ENCODE measurements at regions not wholly inside any gene's neighbourhood (a gene's known extent, or its start where the extent isn't known, plus 50 kb on each side); places are given as distances from the start of the nearest gene placed in this dataset.
"Not testable (repeated sequence)": the region's sequence is repeated elsewhere in the genome, so short reads cannot be mapped to it uniquely, and the experiment has no call there.

- no peak overlapping the region for H3K27ac Mint-ChIP-seq
- H3K36me3 Mint-ChIP-seq (ENCODE audit: low read depth) = no peaks in the 10 kb centered on the region
- H3K27me3 Mint-ChIP-seq = no peaks in the 10 kb centered on the region
- H3K4me1 Mint-ChIP-seq (ENCODE audit: low read depth) = no peaks in the 10 kb centered on the region
- H3K4me3 Mint-ChIP-seq = no peak overlapping the region
- intact Hi-C loops (cut with micrococcal nuclease) = no loop called here
- no peaks in the 10 kb centered on the region for H3K9me3 Mint-ChIP-seq
These were observed 697.2 kb downstream of the USP25 start for GRCh38 chr21:16426936-16427335.

GRCh38 chr21:16427587-16428087 lies 697.9 kb downstream of the USP25 start:
- no peaks in the 10 kb centered on the region for H3K9me3 Mint-ChIP-seq
- H3K4me1 Mint-ChIP-seq (ENCODE audit: low read depth) = no peaks in the 10 kb centered on the region
- H3K27ac Mint-ChIP-seq = no peak overlapping the region
- intact Hi-C loops (cut with micrococcal nuclease) = no loop called here
- no peaks in the 10 kb centered on the region for H3K27me3 Mint-ChIP-seq
- H3K36me3 Mint-ChIP-seq (ENCODE audit: low read depth) = no peaks in the 10 kb centered on the region
- H3K4me3 Mint-ChIP-seq = no peak overlapping the region

DNA sequence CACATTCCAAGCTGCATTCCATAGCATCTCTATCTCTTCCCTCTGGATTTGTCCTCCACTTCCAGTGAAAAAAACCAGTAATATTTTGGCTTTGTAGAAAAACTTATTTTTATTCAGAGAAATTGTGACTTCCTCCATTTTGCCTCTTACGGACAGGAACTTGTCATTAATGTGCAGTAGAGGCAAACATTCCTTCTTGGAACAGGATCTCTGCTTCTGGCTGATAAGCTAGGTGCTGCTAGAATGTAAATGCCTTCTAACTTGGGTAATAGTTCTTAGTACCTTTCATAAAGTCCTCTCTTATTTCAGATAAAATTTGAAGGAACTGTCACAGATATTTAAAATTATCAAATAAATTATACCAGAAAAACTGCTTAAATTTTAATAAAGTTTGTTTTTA lies 707.8 kb downstream of the USP25 start:
- H3K27me3 Mint-ChIP-seq = no peaks in the 10 kb centered on the region
- H3K36me3 Mint-ChIP-seq (ENCODE audit: low read depth) = no peaks in the 10 kb centered on the region
- intact Hi-C loops (cut with micrococcal nuclease) = no loop called here
- no peak overlapping the region for H3K27ac Mint-ChIP-seq
- H3K9me3 Mint-ChIP-seq = no peaks in the 10 kb centered on the region
- no peak overlapping the region for H3K4me3 Mint-ChIP-seq
- no peaks in the 10 kb centered on the region for H3K4me1 Mint-ChIP-seq (ENCODE audit: low read depth)

- no peaks in the 10 kb centered on the region for H3K4me1 Mint-ChIP-seq (ENCODE audit: low read depth)
- no peaks in the 10 kb centered on the region for H3K36me3 Mint-ChIP-seq (ENCODE audit: low read depth)
- H3K4me3 Mint-ChIP-seq = no peak overlapping the region
- no peak overlapping the region for H3K27ac Mint-ChIP-seq
- intact Hi-C loops (cut with micrococcal nuclease) = no loop called here
- no peaks in the 10 kb centered on the region for H3K27me3 Mint-ChIP-seq
- H3K9me3 Mint-ChIP-seq = no peaks in the 10 kb centered on the region
These were observed 709.0 kb downstream of the USP25 start for GRCh38 chr21:16438761-16439160.

DNA sequence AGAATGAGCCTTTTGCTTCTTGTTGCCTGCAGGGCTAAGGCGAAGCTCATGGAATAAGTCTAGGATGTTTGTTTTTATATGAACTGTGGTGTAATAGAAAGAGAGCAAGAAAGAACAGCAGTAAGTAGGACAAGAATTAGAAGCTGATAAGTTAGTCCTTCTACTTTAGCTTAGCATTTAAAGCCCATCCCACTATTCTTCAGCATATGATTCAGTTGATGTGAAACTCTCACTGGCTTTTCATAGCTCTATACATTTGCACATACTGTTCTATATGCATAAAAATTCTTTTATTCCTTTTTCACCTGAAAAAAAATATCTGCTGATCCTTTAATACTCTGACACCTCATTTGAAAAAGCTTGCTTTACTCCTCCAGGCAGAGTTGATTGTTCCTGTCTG lies 712.0 kb downstream of the USP25 start:
- Mint-ChIP-seq H3K4me3 (no peak overlapping the region), H3K4me1 (ENCODE audit: low read depth) (no peaks in the 10 kb centered on the region), H3K27ac (no peak overlapping the region), H3K27me3 (no peaks in the 10 kb centered on the region), H3K36me3 (ENCODE audit: low read depth) (no peaks in the 10 kb centered on the region), H3K9me3 (no peaks in the 10 kb centered on the region)
- intact Hi-C loops (cut with micrococcal nuclease) = no loop called here

GRCh38 chr21:16454399-16454798 lies 724.6 kb downstream of the USP25 start:
- H3K36me3 Mint-ChIP-seq (ENCODE audit: low read depth) = no peaks in the 10 kb centered on the region
- H3K4me1 Mint-ChIP-seq (ENCODE audit: low read depth) = no peaks in the 10 kb centered on the region
- intact Hi-C loops (cut with micrococcal nuclease) = no loop called here
- no peaks in the 10 kb centered on the region for H3K27me3 Mint-ChIP-seq
- no peaks in the 10 kb centered on the region for H3K9me3 Mint-ChIP-seq
- no peak overlapping the region for H3K27ac Mint-ChIP-seq
- H3K4me3 Mint-ChIP-seq = no peak overlapping the region

GRCh38 chr21:16455526-16455925 lies 725.7 kb downstream of the USP25 start:
- intact Hi-C loops (cut with micrococcal nuclease) = no loop called here
- Mint-ChIP-seq H3K4me1 (ENCODE audit: low read depth) (no peaks in the 10 kb centered on the region), H3K27ac (no peak overlapping the region), H3K4me3 (no peak overlapping the region), H3K27me3 (no peaks in the 10 kb centered on the region), H3K36me3 (ENCODE audit: low read depth) (no peaks in the 10 kb centered on the region), H3K9me3 (no peaks in the 10 kb centered on the region)

DNA sequence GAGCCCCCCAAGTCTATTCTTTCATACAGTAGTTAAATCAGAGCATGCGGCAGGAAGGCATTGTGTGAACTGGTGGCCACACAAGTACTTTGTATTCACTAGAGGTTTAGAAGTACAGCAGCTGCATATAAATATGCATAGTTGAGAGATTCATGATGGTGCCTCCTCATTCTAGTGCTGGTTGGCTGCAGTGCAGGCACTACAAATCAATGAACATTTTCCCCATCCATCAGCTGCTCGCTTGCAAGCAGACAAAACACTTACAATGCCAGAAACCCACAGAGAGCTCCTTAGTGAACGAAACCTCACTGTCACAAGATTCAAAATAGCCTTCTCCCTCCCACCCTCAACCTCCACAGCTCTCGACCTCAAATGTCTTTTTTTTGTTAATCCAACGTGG lies 726.2 kb downstream of the USP25 start:
- Mint-ChIP-seq H3K4me1 (ENCODE audit: low read depth) (no peaks in the 10 kb centered on the region), H3K9me3 (peaks cover 4% of the 10 kb centered on the region), H3K4me3 (no peak overlapping the region), H3K27me3 (no peaks in the 10 kb centered on the region), H3K27ac (no peak overlapping the region), H3K36me3 (ENCODE audit: low read depth) (no peaks in the 10 kb centered on the region)
- intact Hi-C loops (cut with micrococcal nuclease) = no loop called here

DNA sequence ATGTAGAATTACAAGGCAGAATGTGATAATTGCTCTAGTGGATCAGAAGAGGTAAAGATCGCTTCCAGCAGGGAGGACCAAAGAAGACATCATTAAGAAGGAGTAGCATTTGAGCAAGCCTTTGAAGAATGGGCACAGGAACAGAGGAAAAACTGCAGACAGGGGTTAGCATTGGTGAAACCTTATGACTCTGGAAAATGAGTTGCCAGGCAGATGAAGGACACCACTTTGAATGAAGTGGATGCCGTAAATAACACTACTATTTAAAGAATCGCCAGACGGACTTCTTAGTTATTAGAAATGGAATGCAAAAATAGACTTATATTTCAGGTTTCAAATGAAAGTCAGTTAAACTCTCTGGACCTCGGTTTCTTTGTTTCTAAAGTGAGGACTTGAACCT lies 727.7 kb downstream of the USP25 start:
- Mint-ChIP-seq H3K36me3 (ENCODE audit: low read depth) (no peaks in the 10 kb centered on the region), H3K27ac (no peak overlapping the region), H3K27me3 (no peaks in the 10 kb centered on the region), H3K4me1 (ENCODE audit: low read depth) (no peaks in the 10 kb centered on the region), H3K9me3 (peaks cover 18% of the 10 kb centered on the region), H3K4me3 (no peak overlapping the region)
- intact Hi-C loops (cut with micrococcal nuclease) = no loop called here

DNA sequence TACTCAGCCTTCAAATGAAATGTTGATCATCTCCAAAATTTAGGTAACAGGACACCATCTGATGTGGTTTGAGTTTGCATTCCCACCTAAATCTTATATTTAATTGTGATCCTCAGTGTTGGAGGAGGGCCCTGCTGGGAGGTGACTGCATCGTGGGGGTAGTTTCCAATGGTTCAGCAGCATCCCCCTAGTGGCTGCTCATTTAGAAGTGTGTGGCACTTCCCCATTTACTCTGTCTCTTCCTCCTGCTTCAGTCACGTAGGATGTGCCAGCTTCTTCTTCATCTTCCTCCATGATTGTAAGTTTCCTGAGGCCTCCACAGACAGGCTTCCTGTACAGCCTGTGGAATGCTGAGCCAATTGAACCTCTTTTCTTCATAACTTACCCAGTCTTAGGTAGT lies 731.2 kb downstream of the USP25 start:
- peaks cover 43% of the 10 kb centered on the region for H3K9me3 Mint-ChIP-seq
- H3K36me3 Mint-ChIP-seq (ENCODE audit: low read depth) = no peaks in the 10 kb centered on the region
- intact Hi-C loops (cut with micrococcal nuclease) = no loop called here
- no peaks in the 10 kb centered on the region for H3K4me1 Mint-ChIP-seq (ENCODE audit: low read depth)
- H3K27me3 Mint-ChIP-seq = no peaks in the 10 kb centered on the region
- no peak overlapping the region for H3K27ac Mint-ChIP-seq
- no peak overlapping the region for H3K4me3 Mint-ChIP-seq

- H3K36me3 Mint-ChIP-seq (ENCODE audit: low read depth); H3K4me3 Mint-ChIP-seq; H3K27me3 Mint-ChIP-seq; H3K27ac Mint-ChIP-seq; intact Hi-C loops (cut with micrococcal nuclease); H3K4me1 Mint-ChIP-seq (ENCODE audit: low read depth): not testable (repeated sequence)
- peaks cover 59% of the 10 kb centered on the region for H3K9me3 Mint-ChIP-seq
These were observed 734.6 kb downstream of the USP25 start for GRCh38 chr21:16464211-16464889.

DNA sequence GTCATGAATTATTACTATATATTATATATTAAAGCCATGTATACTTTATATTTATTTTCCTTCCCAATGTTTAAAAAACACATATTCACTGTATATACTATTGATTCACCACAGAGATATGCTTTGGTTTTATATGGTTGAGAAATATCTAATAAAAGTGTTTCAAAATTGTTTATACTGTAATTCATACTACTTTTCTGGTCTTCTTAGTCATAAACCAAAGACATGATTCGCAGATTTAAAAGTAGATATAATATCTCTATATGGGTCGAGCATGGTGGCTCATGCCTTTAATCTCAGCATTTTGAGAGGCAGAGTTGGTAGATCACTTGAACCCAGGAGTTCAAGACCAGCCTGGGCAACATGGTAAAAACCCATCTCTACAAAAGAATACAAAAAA lies 738.4 kb downstream of the USP25 start:
- no peak overlapping the region for H3K4me3 Mint-ChIP-seq
- no peak overlapping the region for H3K27ac Mint-ChIP-seq
- H3K9me3 Mint-ChIP-seq = peaks cover 40% of the 10 kb centered on the region
- no peaks in the 10 kb centered on the region for H3K27me3 Mint-ChIP-seq
- H3K4me1 Mint-ChIP-seq (ENCODE audit: low read depth) = no peaks in the 10 kb centered on the region
- no peaks in the 10 kb centered on the region for H3K36me3 Mint-ChIP-seq (ENCODE audit: low read depth)
- intact Hi-C loops (cut with micrococcal nuclease) = no loop called here

DNA sequence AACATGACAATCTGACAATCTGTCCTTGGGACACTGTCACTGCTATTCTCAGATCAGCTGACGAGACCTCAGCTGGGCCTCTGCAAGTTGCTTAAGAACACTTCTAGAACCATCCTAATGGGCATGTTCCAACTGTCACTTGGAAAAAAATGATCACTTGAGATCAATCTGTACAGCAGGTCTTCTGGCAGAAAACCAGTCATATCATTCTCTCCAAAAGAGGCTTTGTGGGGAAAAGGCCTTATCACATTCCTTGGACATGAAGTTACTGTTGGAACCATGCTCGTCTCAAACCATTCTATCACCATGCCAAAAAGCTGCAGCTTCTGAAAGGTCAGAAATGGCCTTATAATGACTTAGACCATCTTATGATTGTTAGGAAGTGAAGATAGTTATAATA lies 744.2 kb downstream of the USP25 start:
- no peak overlapping the region for H3K27ac Mint-ChIP-seq
- H3K36me3 Mint-ChIP-seq (ENCODE audit: low read depth) = no peaks in the 10 kb centered on the region
- no peaks in the 10 kb centered on the region for H3K4me1 Mint-ChIP-seq (ENCODE audit: low read depth)
- H3K9me3 Mint-ChIP-seq = peaks cover 19% of the 10 kb centered on the region
- no peak overlapping the region for H3K4me3 Mint-ChIP-seq
- intact Hi-C loops (cut with micrococcal nuclease) = no loop called here
- H3K27me3 Mint-ChIP-seq = no peaks in the 10 kb centered on the region

- intact Hi-C loops (cut with micrococcal nuclease) = no loop called here
- no peak overlapping the region for H3K4me3 Mint-ChIP-seq
- H3K27me3 Mint-ChIP-seq = no peaks in the 10 kb centered on the region
- H3K9me3 Mint-ChIP-seq = peaks cover 24% of the 10 kb centered on the region
- H3K27ac Mint-ChIP-seq = no peak overlapping the region
- no peaks in the 10 kb centered on the region for H3K4me1 Mint-ChIP-seq (ENCODE audit: low read depth)
- no peaks in the 10 kb centered on the region for H3K36me3 Mint-ChIP-seq (ENCODE audit: low read depth)
These were observed 746.5 kb downstream of the USP25 start for GRCh38 chr21:16476056-16476825.

GRCh38 chr21:16488042-16488441 lies 758.3 kb downstream of the USP25 start:
- Mint-ChIP-seq H3K27me3 (no peaks in the 10 kb centered on the region), H3K36me3 (ENCODE audit: low read depth) (no peaks in the 10 kb centered on the region), H3K4me1 (ENCODE audit: low read depth) (no peaks in the 10 kb centered on the region), H3K4me3 (no peak overlapping the region), H3K9me3 (peaks cover 36% of the 10 kb centered on the region), H3K27ac (no peak overlapping the region)
- intact Hi-C loops (cut with micrococcal nuclease) = no loop called here

All from dendritic cell treated with granulocyte-macrophage colony-stimulating factor and Interleukin-4, amounts not matched to agents 40 ng/mL and 50 ng/mL, for 4 days (primary cell).